ACHN (cell line): ENCODE measurements at regions not wholly inside any gene's neighbourhood (a gene's known extent, or its start where the extent isn't known, plus 50 kb on each side); places are given as distances from the start of the nearest gene placed in this dataset.

Experiments
- DNase-seq: peaks from one replicate; pipeline ENCODE4 v3.0.0-alpha.2; 2015
- in situ Hi-C: cut with HindIII; loops from 2 replicates; pipeline ENCODE4 v1.10.0; 2017; ENCODE audit warnings: low sequenced_read_pairs, low pct_ligation_motif_present, low pct_unique_long_range_greater_than_20kb

GRCh38 chr6:91654357-91654756 is 1067.5 kb upstream of the MAP3K7 start:
- no peak for DNase-seq
- in situ Hi-C loops, result no loop called here

- in situ Hi-C loops, result no loop called here
- DNase-seq, result no peak
These were observed 1067.0 kb upstream of the MAP3K7 start for GRCh38 chr6:91653895-91654294.

GRCh38 chr6:91653076-91653723 is 1066.3 kb upstream of the MAP3K7 start:
- in situ Hi-C loops, result no loop called here
- no peak for DNase-seq

GRCh38 chr6:91646649-91647048 is 1059.8 kb upstream of the MAP3K7 start:
- DNase-seq, result no peak
- in situ Hi-C loops, result no loop called here

GRCh38 chr6:91645811-91646210 is 1058.9 kb upstream of the MAP3K7 start:
- DNase-seq, result no peak
- in situ Hi-C loops, result no loop called here

GRCh38 chr6:91637217-91637616 is 1050.3 kb upstream of the MAP3K7 start:
- in situ Hi-C loops, result no loop called here
- no peak for DNase-seq

GRCh38 chr6:91634791-91635190 is 1047.9 kb upstream of the MAP3K7 start:
- in situ Hi-C loops, result no loop called here
- no peak for DNase-seq

- in situ Hi-C loops, result no loop called here
These were observed 1046.7 kb upstream of the MAP3K7 start for GRCh38 chr6:91633374-91634111.

GRCh38 chr6:91632308-91632707 is 1045.4 kb upstream of the MAP3K7 start:
- DNase-seq, result no peak
- in situ Hi-C loops, result no loop called here

More at GRCh38 chr6:91633374-91634111, 1046.7 kb upstream of the MAP3K7 start:
- no peak for DNase-seq

- in situ Hi-C loops, result no loop called here
- DNase-seq, result no peak
These were observed 1044.4 kb upstream of the MAP3K7 start for GRCh38 chr6:91631227-91631626.

GRCh38 chr6:91626911-91627310 is 1040.0 kb upstream of the MAP3K7 start:
- in situ Hi-C loops, result no loop called here
- DNase-seq, result no peak

GRCh38 chr6:91613481-91613880 is 1026.6 kb upstream of the MAP3K7 start:
- in situ Hi-C loops, result no loop called here
- no peak for DNase-seq

- in situ Hi-C loops, result no loop called here
- no peak for DNase-seq
These were observed 1024.3 kb upstream of the MAP3K7 start for GRCh38 chr6:91611190-91611589.

GRCh38 chr6:91608428-91608827 is 1021.6 kb upstream of the MAP3K7 start:
- in situ Hi-C loops, result no loop called here
- no peak for DNase-seq

GRCh38 chr6:91606148-91606901 is 1019.5 kb upstream of the MAP3K7 start:
- in situ Hi-C loops, result no loop called here
- no peak for DNase-seq

GRCh38 chr6:91600561-91600960 is 1013.7 kb upstream of the MAP3K7 start:
- in situ Hi-C loops, result no loop called here
- DNase-seq, result no peak

GRCh38 chr6:91590191-91590590 is 1003.3 kb upstream of the MAP3K7 start:
- in situ Hi-C loops, result no loop called here
- DNase-seq, result no peak

- in situ Hi-C loops, result no loop called here
- no peak for DNase-seq
These were observed 993.8 kb upstream of the MAP3K7 start for GRCh38 chr6:91580635-91581034.

- in situ Hi-C loops, result no loop called here
- peak; percentile 36 for DNase-seq
These were observed 988.2 kb upstream of the MAP3K7 start for GRCh38 chr6:91575032-91575431.
